GM18505 (cell line): ENCODE measurements at regions not wholly inside any gene's neighbourhood (a gene's known extent, or its start where the extent isn't known, plus 50 kb on each side); places are given as distances from the start of the nearest gene placed in this dataset.

Source experiments
- ATAC-seq: cut with Tn5 transposase; IDR thresholded peaks from one replicate; pipeline ENCODE4 v1.9.1; 2021; ENCODE audit not compliant: unreplicated experiment
- POLR2A ChIP-seq: IDR thresholded peaks from 4 replicates; pipeline ENCODE4 v1.6.1; 2011; ENCODE audit warnings: borderline replicate concordance; ENCODE audit not compliant: insufficient read depth, insufficient read length; ENCODE audit errors: extremely low read depth

DNA sequence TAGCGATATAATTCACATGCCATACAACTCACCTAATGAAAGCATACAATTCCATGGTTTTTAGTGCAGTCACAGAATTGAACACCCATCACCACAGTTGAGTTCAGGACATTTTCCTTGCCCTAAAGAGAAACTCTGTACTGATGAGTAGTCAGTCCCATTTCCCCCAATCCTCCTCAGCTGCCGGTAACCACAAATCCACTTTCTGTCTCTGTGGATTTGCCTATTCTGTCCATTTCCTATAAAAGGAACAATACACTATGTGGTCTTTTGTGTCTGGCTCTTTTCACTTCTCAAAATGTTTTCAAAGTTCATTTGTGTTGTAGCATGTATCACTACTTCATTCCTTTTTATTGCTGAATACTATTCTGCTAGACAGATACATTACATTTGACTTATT, 67.9 kb upstream of the TGM3 start:
- no peak for ATAC-seq
- no peak for TF ChIP-seq POLR2A

DNA sequence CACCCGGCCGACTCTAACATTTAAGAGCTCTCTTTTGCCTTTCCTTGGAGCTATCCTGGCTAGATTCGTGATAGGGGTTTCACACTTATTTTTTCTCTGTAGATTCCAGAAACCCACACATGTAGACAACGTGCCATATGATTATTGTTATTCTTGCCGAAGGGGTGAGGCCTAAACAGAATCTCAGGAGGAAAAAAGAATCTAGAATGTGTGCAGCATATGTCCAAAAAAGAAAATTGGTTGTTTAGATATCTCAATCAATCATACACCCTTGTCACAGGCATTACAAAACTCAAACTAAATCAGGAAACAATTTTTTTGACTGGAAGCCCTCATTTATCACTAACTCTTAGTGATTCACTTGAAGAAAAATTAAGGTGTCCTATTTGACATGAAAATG, 66.9 kb upstream of the TGM3 start:
- no peak for ATAC-seq
- TF ChIP-seq POLR2A: no peak

DNA sequence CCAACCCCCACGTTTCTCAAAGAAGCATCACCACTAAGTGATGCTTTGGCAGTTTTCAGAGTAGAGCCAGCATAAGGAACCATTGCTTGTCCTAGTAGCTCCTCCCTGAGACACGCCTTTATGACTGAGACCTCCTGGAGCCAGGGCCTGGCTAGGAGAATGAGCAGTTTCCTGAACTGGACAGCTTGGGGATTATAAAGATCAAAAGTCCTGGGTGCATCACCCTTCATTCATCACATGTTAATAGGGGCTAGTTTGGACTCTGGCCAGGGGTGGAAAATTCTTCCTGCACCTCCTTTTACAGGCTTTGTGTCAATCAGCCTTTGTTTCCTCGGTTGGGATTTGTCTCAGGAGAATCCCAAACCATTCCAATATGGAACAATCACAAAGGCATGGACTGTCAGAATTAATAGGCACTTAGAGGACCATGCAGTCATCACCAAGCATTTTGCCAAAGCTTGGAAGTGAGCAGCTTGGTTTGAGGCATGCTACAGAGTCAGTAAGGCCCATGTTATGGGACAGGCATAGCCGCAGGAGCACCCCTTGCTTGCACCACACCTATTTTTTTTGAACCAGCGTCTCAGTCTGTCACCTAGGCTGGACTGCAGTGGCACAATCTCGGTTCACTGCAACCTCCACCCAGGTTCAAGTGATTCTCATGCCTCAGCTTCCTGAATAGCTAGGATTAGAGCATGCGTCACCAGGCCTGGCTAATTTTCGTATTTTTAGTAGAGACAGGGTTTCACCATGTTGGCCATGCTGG, 64.9 kb upstream of the TGM3 start:
- ATAC-seq: no peak
- TF ChIP-seq POLR2A: no peak

DNA sequence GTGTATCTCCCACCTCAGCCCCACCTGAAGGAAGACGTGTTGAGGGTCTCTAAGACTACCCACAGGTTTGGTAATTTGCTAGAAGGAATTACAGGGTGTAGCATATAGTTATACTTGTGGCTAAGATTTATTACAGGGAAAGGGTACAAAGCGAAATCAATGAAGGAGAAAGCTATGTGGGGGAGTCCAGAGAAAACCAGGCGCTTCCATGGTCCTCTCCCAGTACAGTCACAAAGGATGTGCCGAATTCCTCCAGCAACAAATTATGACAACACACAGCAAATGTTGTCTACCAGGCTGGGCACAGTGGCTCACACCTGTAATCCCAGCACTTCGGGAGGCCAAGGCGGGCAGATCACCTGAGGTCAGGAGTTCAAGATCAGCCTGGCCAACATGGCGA, 64.1 kb upstream of the TGM3 start:
- no peak for TF ChIP-seq POLR2A
- no peak for ATAC-seq

DNA sequence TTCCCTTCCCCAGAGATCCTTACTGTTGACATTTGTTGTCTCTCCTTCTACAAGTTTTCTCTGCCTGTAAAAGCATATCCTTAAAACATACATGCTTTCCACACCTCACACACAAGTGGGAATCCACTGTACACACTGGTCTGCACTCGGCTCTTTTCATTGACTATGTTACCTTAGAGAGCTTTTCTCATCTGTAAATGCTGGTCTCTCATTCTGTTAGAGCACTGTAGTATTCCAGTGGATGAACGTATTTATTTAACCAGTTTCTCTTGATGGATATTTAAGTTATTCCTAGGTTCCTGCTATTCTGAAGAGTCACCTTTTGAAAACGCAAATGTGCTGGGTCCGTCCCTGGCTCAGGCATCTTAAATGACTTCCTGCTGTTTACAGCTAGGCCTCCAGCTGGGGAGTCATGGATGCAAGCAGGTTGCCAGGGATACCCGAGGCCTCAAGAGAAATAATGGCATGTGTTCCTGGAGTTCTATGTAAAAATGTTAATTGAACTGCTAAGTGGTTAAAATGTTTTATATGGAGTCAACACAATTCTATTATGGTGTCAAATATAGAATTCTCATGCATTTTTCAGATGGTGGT, 61.1 kb upstream of the TGM3 start:
- TF ChIP-seq POLR2A: no peak
- ATAC-seq: no peak

DNA sequence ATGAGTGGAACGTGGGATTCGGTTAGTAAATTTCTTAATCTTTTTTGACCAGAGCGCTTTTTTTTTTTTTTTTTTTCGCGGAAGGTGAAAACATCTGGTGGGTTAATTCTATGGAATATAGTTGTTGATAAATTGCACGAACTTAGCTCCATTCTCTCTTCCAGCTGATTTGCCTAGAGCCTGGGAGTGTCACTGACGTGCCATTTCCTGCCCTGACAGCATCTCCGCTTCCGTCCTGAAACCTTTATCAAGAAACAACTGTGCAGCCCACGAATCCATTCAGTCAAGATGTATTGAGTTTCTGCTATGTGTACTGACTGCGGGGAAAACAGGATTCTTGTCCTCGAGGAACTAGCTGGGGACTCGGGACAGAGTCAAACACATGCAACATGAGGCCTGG, 59.5 kb upstream of the TGM3 start:
- ATAC-seq: no peak
- no peak for TF ChIP-seq POLR2A

DNA sequence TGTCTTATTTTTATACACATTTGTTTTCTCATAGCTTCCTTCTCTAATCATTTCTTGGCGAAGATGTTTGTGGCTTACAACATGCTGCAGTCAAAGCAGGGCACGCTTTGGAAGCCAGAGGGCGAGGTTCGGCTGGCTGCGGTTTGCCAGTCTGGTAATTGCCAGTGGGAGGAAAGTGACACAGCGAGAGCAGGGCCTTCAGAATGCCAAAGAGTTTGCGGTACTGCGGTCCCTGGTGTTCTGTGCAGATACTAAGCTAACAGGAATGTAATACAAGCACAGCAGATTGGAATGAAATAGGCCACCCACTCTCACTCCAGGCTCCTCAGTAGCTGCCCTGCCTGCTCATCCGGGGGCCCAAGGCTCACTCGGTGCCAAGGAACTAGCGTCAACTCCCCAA, 58.7 kb upstream of the TGM3 start:
- no peak for ATAC-seq
- no peak for TF ChIP-seq POLR2A

DNA sequence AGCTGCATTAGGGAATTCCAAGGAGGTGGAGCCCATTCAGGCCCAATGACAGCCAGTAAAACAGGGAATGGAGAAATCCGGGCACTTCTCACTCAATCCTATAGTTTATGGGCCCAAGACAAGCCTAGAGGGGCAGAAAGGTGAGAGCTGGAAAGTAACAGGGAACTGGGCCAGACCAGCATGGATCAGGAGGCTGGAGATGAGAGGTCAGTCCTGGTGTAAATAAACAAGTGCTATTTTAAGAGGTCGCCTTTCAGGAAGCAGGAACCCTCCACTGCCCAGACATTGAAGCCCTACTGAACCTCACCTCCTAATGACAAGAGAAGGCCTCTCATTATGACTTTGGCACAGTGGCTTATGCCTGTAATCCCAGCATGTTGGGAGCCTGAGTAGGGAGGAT, 57.2 kb upstream of the TGM3 start:
- no peak for ATAC-seq
- TF ChIP-seq POLR2A: no peak

DNA sequence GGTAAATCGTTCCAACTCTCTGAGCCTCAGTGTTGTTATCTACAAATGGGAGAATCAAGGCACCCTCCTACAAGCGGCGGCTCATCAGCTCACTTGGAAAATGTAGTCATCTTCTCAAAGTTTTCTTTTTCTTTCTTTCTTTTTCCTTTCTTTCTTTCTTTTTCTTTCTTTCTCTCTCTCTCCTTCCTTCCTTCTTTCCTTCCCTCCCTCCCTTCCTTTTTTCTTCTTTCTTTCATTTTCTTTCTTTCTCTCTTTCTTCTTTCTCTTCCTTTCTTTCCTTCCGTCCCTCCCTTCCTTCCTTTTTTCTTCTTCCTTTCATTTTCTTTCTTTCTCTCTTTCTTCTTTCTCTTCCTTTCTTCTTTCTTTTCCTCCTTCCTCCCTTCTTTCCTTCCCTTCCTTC, 55.0 kb upstream of the TGM3 start:
- ATAC-seq: no peak
- no peak for TF ChIP-seq POLR2A

DNA sequence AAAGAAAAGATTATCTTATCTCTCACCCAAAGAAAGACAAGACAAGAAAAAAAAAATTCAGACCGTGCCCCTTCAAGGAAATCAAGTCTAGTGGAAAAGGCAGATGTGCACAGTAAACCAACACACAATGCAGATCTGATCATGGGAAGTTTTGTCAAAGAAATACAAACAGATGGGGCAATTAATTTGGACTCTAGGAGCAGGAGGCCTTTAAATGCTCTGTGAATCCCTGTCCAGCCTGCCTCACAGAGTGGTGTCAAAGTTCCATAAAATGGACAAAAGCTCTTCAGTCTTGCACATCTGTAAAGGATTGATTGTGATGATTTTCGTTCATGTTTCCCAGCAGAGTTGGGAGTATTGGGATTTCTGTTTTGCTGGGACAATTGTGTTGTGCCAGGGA, 53.1 kb upstream of the TGM3 start:
- no peak for TF ChIP-seq POLR2A
- ATAC-seq: no peak

DNA sequence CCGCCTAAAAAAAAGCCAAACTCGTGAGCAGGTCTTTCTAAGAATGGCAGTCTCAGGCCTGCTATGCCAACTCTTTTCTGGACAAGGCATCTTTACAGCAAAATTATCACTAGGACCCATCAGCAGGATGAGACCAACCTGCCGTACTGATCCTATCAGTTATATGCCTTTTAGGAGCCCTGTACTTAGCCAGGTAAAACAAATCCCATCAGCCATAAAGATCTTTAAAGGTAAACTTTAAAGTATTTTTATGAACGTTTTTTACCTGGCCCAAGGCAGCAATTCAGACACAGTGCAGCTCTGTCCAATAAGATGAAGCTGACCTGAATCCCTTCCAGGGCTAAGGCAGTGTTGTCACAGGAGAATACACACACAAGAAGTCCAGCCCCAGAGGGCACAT, 51.3 kb upstream of the TGM3 start:
- ATAC-seq: no peak
- TF ChIP-seq POLR2A: no peak

DNA sequence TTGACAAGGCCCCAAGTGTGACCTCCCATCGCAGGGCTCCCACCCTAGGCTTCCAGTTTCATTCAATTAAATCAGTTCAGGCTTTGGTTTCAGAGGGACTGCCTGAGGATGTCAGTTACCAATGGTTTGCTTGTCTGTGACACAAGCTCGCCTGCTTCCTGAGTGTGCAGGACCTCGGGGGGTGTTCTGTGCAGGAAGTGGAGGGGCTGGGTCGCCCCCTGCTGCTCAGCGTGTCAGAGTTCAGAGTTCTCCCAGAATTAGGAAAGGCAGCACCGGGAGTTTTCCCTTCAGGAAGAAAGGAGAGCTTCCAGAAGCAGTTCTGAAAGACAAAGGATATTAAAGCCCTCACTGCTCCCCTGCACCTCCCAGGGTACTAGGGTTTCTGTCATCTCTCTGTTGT, 50.8 kb upstream of the TGM3 start:
- no peak for ATAC-seq
- TF ChIP-seq POLR2A: no peak

DNA sequence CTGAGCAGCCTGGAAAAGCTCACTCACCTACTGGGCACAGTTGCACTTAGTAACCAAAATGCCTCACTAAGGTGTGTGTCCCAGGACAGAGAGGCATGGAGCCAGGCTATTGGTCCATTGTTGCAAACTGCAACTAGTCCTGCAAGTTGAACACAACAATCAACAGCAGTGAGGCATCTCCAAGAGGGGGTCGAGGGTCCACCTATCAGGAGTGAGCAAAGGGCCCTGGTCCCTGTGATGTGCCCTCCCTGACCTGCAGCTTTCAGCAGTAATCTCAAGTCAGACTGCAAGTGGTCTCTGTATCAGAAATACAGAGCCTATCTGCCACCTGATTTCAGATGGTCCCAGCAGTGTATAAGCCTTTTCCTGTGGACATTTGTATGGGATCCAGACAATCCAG, 50.2 kb upstream of the TGM3 start:
- no peak for TF ChIP-seq POLR2A
- ATAC-seq: no peak
